HL-60 (cell line): ENCODE measurements at regions not wholly inside any gene's neighbourhood (a gene's known extent, or its start where the extent isn't known, plus 50 kb on each side); places are given as distances from the start of the nearest gene placed in this dataset.

Experiments used
- POLR2AphosphoS5 ChIP-seq: IDR thresholded peaks from 2 replicates; pipeline ENCODE4 v1.6.1; 2012; ENCODE audit warnings: low read depth
- TF ChIP-seq, protein P1 (sequence below): IDR thresholded peaks from one replicate; pipeline ENCODE4 v1.5.1; 2011; ENCODE audit warnings: low read length, control low read depth, inconsistent platforms; ENCODE audit not compliant: insufficient read depth

DNA sequence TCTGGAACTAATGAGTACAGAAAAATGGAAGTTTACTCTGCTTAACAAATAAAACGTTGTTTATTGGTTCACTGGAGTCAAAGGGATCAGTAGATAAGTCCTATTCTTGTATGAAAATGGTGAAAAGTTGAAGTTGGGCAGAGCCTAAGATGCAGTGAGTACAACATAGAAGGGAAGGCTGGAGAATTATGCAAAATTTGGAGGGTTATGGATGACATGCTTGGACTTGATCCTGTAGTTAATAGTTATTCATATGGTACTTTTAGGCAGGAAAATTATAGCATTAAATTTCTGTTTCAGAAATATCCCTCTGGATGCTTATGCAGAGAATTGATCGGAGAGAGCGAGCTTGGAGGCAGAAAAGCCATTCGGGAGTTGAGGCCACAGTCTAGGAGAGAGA is 167.6 kb downstream of the KCNS3 start:
- TF ChIP-seq, protein P1, sequence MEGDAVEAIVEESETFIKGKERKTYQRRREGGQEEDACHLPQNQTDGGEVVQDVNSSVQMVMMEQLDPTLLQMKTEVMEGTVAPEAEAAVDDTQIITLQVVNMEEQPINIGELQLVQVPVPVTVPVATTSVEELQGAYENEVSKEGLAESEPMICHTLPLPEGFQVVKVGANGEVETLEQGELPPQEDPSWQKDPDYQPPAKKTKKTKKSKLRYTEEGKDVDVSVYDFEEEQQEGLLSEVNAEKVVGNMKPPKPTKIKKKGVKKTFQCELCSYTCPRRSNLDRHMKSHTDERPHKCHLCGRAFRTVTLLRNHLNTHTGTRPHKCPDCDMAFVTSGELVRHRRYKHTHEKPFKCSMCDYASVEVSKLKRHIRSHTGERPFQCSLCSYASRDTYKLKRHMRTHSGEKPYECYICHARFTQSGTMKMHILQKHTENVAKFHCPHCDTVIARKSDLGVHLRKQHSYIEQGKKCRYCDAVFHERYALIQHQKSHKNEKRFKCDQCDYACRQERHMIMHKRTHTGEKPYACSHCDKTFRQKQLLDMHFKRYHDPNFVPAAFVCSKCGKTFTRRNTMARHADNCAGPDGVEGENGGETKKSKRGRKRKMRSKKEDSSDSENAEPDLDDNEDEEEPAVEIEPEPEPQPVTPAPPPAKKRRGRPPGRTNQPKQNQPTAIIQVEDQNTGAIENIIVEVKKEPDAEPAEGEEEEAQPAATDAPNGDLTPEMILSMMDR: no peak
- no peak for TF ChIP-seq POLR2AphosphoS5
